HEK293T (cell line): ENCODE measurements at regions not wholly inside any gene's neighbourhood (a gene's known extent, or its start where the extent isn't known, plus 50 kb on each side); places are given as distances from the start of the nearest gene placed in this dataset.

Experiments
- ELF4 ChIP-seq: fragments of 450-650 bp; IDR thresholded peaks from 2 replicates; pipeline ENCODE4 v1.6.1; 2017; ENCODE audit warnings: antibody characterized with exemption
- LEF1 ChIP-seq: fragments of 450-650 bp; IDR thresholded peaks from 2 replicates; pipeline ENCODE4 v1.6.1; 2017; ENCODE audit warnings: mild to moderate bottlenecking, borderline replicate concordance
- SUZ12 ChIP-seq: fragments of 450-650 bp; IDR thresholded peaks from 2 replicates; pipeline ENCODE4 v1.6.1; 2016; ENCODE audit warnings: mild to moderate bottlenecking

DNA sequence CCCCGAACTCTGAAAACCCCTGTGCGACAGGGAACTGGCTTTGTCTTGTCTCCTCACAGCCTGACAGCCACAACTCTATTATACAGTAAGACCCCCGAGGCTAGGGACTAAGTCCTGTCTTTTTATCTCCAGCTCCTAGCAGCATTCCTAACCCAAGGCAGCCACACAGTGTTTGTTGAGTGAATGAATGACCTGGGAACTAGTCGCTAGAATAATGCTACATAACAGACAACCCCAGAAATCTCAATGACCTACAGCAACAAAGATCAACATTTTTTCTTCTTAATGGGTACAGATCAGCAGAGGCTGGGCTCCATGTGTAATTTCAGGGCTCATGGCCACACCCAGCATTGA, 71.4 kb upstream of the TNRC6C start:
- TF ChIP-seq ELF4 (no peak), SUZ12 (no peak), LEF1 (no peak)
